Skeletal muscle satellite cell (primary cell): ENCODE measurements at regions not wholly inside any gene's neighbourhood (a gene's known extent, or its start where the extent isn't known, plus 50 kb on each side); places are given as distances from the start of the nearest gene placed in this dataset.
"Not testable (repeated sequence)": the region's sequence is repeated elsewhere in the genome, so short reads cannot be mapped to it uniquely, and the experiment has no call there.

Experiments used
- H3K27me3 ChIP-seq: 2 replicates; pipeline ENCODE4 v1.7.0; 2013; ENCODE audit warnings: low read length; ENCODE audit not compliant: control insufficient read depth, insufficient read depth
- H3K36me3 ChIP-seq: 2 replicates; pipeline ENCODE4 v1.7.0; 2013; ENCODE audit warnings: mild to moderate bottlenecking, control low read depth, low read length; ENCODE audit not compliant: insufficient read depth
- H3K4me1 ChIP-seq: 2 replicates; pipeline ENCODE4 v1.7.0; 2013; ENCODE audit warnings: low read length; ENCODE audit not compliant: control insufficient read depth, insufficient read depth
- H3K4me2 ChIP-seq: 2 replicates; pipeline ENCODE4 v1.7.0; 2013; ENCODE audit warnings: mild to moderate bottlenecking, low read length
- H3K4me3 ChIP-seq: 2 replicates; pipeline ENCODE4 v1.7.0; 2013; ENCODE audit warnings: low read length
- H3K9ac ChIP-seq: 2 replicates; pipeline ENCODE4 v1.7.0; 2013; ENCODE audit warnings: mild to moderate bottlenecking, low read depth, low read length, moderate library complexity
- H3K9me3 ChIP-seq: replicated peaks from 2 replicates; pipeline ENCODE4 v1.7.0; 2013; ENCODE audit warnings: mild to moderate bottlenecking, control low read depth, low read length

DNA sequence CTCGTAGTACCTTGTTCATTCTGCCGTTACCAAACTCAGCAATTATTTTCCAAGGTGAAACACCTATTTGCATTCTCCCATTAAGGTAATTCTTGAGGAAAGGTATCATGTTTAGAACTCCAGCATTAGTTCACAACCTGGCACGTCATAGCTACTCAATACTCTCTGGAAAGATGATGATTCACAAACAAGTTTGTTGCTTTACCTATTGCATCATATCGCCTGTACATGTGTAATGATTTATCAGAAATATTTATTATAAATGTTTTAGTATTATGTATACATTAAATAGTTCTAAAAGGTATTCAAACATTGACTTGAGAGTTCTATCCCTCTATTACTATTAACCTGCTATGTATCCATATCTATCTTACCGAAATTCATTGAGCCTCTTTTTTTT is 658.3 kb upstream of the PITX2 start:
- Histone ChIP-seq H3K4me3 (no peak overlapping the region), H3K4me1 (no peaks in the 10 kb centered on the region), H3K9me3 (no peaks in the 10 kb centered on the region), H3K27me3 (no peaks in the 10 kb centered on the region), H3K36me3 (no peaks in the 10 kb centered on the region), H3K9ac (no peak overlapping the region), H3K4me2 (no peak overlapping the region)

- Histone ChIP-seq H3K9ac (no peak overlapping the region), H3K4me2 (no peak overlapping the region)
Measured at GRCh38 chr4:111282035-111282434, 659.2 kb upstream of the PITX2 start.

DNA sequence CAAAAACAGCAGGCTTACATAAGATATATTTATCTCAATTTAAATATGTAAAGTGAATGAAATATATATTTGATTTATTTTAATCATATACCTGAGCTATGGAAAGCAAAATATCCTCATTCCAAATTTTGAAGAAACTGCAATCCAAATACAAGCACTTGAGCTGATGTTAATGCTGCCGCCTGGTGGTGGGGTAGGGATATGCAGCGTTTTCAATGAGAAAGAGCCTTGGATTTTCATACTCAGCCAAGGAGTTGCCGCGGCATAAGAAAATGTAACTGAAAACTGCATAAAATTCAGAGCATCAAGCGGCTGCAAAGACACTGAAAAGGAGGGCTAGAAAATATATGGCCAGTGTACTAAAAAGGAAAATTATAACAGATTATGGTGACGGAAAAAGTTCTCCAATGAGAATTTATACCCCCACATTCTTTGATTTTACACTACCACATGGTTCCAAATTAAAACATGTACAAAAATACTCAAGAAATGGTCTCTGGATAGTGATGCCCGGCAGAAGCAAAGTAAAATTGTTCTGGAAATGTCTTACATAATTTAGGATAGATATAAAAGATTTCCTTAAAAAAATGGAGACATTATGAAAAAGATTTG is 660.3 kb upstream of the PITX2 start:
- H3K4me1 ChIP-seq = no peaks in the 10 kb centered on the region
- H3K36me3 ChIP-seq = no peaks in the 10 kb centered on the region
- no peak overlapping the region for H3K4me3 ChIP-seq
- no peak overlapping the region for H3K9ac ChIP-seq
- no peaks in the 10 kb centered on the region for H3K27me3 ChIP-seq
- no peaks in the 10 kb centered on the region for H3K9me3 ChIP-seq
- H3K4me2 ChIP-seq = no peak overlapping the region

More at GRCh38 chr4:111282035-111282434, 659.2 kb upstream of the PITX2 start:
- H3K4me3 ChIP-seq = no peak overlapping the region
- no peaks in the 10 kb centered on the region for H3K36me3 ChIP-seq
- no peaks in the 10 kb centered on the region for H3K9me3 ChIP-seq
- H3K27me3 ChIP-seq = no peaks in the 10 kb centered on the region
- no peaks in the 10 kb centered on the region for H3K4me1 ChIP-seq

DNA sequence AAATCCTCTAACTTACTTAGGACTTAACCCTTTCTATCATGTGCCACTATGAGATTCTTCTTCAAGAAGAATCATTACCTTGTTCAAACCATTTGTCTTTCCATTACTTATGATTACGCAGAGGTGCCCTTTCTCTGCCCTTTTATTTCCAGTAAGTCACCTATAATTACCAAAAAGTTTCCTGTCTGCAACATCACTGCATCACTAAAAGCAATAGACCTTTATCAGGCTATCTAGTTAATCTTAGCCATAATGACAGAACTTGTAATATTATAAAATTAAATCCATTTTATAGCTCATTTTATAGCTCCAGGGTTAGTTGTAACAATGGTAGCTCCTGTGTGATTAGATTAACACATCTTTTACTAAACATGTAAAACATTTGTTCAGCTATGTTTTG is 673.6 kb upstream of the PITX2 start:
- H3K4me3 ChIP-seq = no peak overlapping the region
- no peak overlapping the region for H3K4me2 ChIP-seq
- H3K9me3 ChIP-seq = no peaks in the 10 kb centered on the region
- H3K36me3 ChIP-seq = no peaks in the 10 kb centered on the region
- no peak overlapping the region for H3K9ac ChIP-seq
- H3K4me1 ChIP-seq = no peaks in the 10 kb centered on the region
- H3K27me3 ChIP-seq = no peaks in the 10 kb centered on the region

DNA sequence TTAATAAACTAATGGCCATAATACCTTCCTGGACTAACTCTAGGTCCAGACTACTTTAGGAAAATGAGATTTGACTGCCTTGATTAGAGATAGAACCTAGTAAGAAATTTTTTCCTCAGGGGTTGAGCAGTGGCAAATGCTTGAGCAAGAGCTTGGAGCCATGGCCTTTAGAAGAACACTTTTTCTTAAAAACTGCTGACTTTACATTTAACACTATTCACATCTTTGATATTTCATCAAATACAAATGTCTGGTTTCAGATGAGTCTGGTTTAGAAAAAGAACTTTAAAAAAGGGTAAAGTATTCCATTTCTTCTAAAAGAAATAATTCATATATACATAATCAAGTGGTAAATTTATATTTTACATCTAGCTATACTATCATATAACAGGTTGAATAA is 680.9 kb upstream of the PITX2 start:
- no peaks in the 10 kb centered on the region for H3K36me3 ChIP-seq
- H3K9ac ChIP-seq = no peak overlapping the region
- no peak overlapping the region for H3K4me2 ChIP-seq
- H3K4me1 ChIP-seq = no peaks in the 10 kb centered on the region
- no peak overlapping the region for H3K4me3 ChIP-seq
- H3K9me3 ChIP-seq = no peaks in the 10 kb centered on the region
- no peaks in the 10 kb centered on the region for H3K27me3 ChIP-seq

DNA sequence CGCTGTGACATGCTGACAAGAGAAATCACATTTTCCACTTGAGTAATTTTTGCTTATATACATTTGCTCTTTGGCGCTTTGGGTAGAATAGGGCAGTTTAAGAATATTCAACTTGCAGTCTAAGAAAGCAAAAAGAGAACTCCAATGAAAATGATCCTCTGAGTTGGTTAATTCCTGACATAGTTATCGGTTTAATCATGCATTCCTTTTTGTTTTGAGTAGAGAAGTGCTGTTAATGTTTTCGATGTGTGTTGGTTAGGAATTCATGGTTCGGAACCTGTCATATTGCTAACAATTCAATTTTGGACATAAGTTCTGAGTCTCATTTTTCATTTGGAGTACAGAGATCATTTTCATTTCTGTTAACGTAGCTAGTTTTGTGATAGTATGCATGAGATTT is 700.6 kb upstream of the PITX2 start:
- H3K27me3 ChIP-seq = no peaks in the 10 kb centered on the region
- H3K36me3 ChIP-seq = no peaks in the 10 kb centered on the region
- no peaks in the 10 kb centered on the region for H3K9me3 ChIP-seq
- H3K4me1 ChIP-seq = peaks cover 26% of the 10 kb centered on the region
- peak overlapping the region; percentile 46 for H3K4me3 ChIP-seq
- H3K9ac ChIP-seq = peak overlapping the region; percentile 65
- H3K4me2 ChIP-seq = peak overlapping the region; percentile 73

- Histone ChIP-seq H3K4me1 (peaks cover 26% of the 10 kb centered on the region), H3K4me3 (peak overlapping the region; percentile 46)
Measured at GRCh38 chr4:111323916-111324315, 701.0 kb upstream of the PITX2 start.

DNA sequence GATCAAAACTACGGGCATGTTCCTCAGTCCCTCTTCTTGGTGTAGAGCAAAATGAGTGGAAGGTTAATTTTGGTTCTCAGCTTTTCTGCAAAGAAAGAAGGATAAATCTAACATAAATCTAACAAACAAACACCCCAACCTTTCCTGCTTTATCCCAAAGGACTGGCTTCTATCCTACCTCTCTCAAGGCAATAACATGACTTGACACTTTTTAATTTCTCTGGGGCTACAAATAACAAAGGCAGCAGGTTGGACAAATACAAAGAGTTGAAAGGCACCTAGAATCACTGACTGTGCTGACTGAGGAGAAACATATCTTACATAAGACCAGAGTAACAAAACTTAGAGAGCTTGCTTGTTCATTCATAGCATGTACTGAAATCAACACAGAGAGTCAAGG is 703.6 kb upstream of the PITX2 start:
- Histone ChIP-seq H3K36me3 (no peaks in the 10 kb centered on the region), H3K27me3 (no peaks in the 10 kb centered on the region), H3K9me3 (no peaks in the 10 kb centered on the region), H3K9ac (no peak overlapping the region), H3K4me3 (no peak overlapping the region), H3K4me2 (no peak overlapping the region), H3K4me1 (peaks cover 26% of the 10 kb centered on the region)

More at GRCh38 chr4:111323916-111324315, 701.0 kb upstream of the PITX2 start:
- H3K9me3 ChIP-seq = no peaks in the 10 kb centered on the region
- H3K9ac ChIP-seq = peak overlapping the region; percentile 65
- no peaks in the 10 kb centered on the region for H3K27me3 ChIP-seq
- H3K36me3 ChIP-seq = no peaks in the 10 kb centered on the region
- H3K4me2 ChIP-seq = peak overlapping the region; percentile 73

GRCh38 chr4:111330786-111331185 is 707.9 kb upstream of the PITX2 start:
- H3K4me1 ChIP-seq = no peaks in the 10 kb centered on the region
- H3K9me3 ChIP-seq = no peaks in the 10 kb centered on the region
- no peak overlapping the region for H3K9ac ChIP-seq
- no peak overlapping the region for H3K4me2 ChIP-seq
- no peak overlapping the region for H3K4me3 ChIP-seq
- no peaks in the 10 kb centered on the region for H3K36me3 ChIP-seq
- H3K27me3 ChIP-seq = no peaks in the 10 kb centered on the region

DNA sequence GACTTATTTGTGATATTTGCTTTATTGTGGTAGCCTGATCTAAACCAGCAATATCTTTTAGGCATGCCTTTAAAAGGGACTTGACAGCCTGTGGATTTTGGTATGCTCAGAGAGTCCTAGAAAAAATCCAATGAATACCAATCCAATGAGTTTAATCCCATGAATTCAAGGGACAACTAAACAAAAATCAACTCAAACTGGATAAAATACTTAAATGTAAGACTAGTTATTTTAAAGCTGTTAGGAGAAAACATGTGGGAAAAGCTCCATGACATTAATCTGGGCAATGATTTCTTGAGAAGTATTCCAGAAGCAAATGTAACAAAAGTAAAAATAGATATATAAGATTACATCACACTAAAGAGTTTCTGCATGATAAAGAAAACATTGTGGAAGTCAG is 711.5 kb upstream of the PITX2 start:
- Histone ChIP-seq H3K9me3 (no peaks in the 10 kb centered on the region), H3K27me3 (no peaks in the 10 kb centered on the region), H3K4me3 (no peak overlapping the region), H3K4me1 (no peaks in the 10 kb centered on the region), H3K9ac (no peak overlapping the region), H3K36me3 (no peaks in the 10 kb centered on the region), H3K4me2 (no peak overlapping the region)

DNA sequence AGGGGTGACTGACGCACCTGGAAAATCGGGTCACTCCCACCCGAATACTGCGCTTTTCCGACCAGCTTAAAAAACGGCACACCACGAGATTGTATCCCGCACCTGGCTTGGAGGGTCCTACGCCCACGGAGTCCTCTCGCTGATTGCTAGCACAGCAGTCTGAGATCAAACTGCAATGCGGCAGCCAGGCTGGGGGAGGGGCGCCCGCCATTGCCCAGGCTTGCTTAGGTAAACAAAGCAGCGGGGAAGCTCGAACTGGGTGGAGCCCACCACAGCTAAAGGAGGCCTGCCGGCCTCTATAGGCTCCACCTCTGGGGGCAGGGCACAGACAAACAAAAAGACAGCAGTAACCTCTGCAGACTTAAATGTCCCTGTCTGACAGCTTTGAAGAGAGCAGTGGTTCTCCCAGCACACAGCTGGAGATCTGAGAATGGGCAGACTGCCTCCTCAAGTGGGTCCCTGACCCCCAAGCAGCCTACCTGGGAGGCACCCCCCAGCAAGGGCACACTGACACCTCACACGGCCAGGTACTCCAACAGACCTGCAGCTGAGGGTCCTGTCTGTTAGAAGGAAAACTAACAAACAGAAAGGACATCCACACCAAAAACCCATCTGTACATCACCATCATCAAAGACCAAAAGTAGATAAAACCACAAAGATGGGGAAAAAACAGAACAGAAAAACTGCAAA is 714.5 kb upstream of the PITX2 start:
- H3K4me1 ChIP-seq, H3K27me3 ChIP-seq, H3K4me2 ChIP-seq, H3K4me3 ChIP-seq, H3K9me3 ChIP-seq, H3K36me3 ChIP-seq, H3K9ac ChIP-seq: not testable (repeated sequence)

- no peaks in the 10 kb centered on the region for H3K27me3 ChIP-seq
- H3K9me3 ChIP-seq = no peaks in the 10 kb centered on the region
- no peak overlapping the region for H3K9ac ChIP-seq
- peaks cover 6% of the 10 kb centered on the region for H3K4me1 ChIP-seq
- H3K4me2 ChIP-seq = no peak overlapping the region
- no peak overlapping the region for H3K4me3 ChIP-seq
- H3K36me3 ChIP-seq = no peaks in the 10 kb centered on the region
Measured at GRCh38 chr4:111359602-111360001, 736.7 kb upstream of the PITX2 start.
